HG03575 (cell line): ENCODE measurements at regions not wholly inside any gene's neighbourhood (a gene's known extent, or its start where the extent isn't known, plus 50 kb on each side); places are given as distances from the start of the nearest gene placed in this dataset.
"Not testable (repeated sequence)": the region's sequence is repeated elsewhere in the genome, so short reads cannot be mapped to it uniquely, and the experiment has no call there.

Experiments used
- ATAC-seq: cut with Tn5 transposase; IDR thresholded peaks from one replicate; pipeline ENCODE4 v1.9.1; 2021; ENCODE audit not compliant: unreplicated experiment, insufficient number of reproducible peaks, low FRiP score; ENCODE audit errors: extremely low read depth

DNA sequence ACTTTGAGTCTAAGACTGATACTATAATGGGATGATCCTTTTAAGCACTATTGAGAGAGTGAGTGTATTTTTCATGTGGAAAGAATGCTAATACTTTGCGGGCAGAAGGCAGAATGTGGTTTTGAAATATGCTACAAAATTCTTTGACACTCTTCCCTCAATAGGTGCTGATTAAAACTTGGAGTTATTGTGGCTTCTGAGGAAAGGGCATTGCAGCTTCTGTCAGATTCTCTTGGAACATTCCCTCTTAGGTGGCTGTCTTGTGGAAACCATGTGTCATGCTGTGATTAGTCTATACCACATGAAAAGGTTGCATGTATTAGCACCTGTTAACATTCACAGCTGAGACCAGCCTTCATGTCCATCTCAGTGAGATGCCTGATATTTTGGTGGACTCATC, 547.0 kb downstream of the STIM2 start:
- ATAC-seq: no peak

- no peak for ATAC-seq
Observed at GRCh38 chr4:27412613-27413012, 552.0 kb downstream of the STIM2 start.

DNA sequence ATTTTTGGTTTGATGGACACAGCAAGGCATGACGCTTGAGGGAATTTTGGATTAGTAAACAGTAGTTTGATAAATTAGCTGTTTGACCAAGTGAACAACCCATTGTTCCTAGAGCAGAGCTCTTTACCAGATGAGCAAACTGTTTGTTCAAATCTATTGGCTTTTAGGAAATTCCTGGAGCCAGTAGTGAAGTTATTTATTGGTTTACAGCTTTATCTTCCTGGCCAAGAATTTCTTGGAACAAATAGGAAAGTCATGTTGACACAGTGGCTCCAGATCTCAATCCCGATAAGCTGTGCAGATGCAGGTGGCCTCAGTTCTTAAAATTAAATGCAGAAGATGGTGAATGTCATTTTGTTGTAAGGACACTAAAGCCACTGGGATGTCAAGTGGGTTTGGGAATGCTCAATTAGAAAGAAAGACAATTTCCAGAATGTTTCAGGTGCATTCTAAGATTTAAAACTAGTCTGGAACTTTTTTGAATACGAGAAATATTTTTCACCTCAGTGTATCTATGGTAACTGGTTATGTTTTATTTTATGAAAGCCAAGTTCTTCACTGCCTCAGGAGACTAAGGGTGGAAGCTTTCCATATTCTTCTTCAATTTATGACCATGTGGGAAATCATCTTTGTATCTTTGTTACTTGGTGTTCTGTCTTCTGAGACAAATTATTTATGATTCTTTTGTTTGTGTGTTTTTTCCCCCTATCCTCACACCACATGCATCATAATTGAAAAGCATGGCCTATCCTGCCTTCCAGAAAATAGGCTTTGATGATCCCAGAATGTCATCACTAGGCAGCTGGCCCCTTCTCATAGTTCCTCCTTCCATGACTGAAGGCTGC, 554.5 kb downstream of the STIM2 start:
- ATAC-seq: no peak

- no peak for ATAC-seq
Observed at GRCh38 chr4:27428661-27429060, 568.0 kb downstream of the STIM2 start.

GRCh38 chr4:27429364-27429871, 568.8 kb downstream of the STIM2 start:
- no peak for ATAC-seq

DNA sequence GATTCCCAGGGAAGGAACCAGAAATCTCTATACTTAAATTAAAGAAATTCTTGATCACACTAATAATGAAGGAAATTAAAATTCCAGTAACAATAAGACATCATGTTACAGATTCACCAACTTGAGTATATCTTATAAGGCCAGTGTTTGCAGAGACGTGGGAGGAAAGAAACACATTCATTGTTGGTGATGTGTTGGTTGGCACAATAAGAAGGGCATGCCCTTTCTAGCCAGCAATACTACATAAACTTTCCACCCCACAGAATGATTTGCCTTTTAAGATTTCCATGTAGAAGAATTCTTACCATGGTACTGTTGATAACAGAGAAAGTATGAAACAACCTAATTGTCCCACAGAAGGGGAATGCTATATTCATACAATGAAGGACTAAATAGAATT, 581.5 kb downstream of the STIM2 start:
- ATAC-seq: no peak

GRCh38 chr4:27442661-27443060, 582.0 kb downstream of the STIM2 start:
- not testable (repeated sequence) for ATAC-seq

- ATAC-seq: no peak
Observed at GRCh38 chr4:27463816-27464215, 603.2 kb downstream of the STIM2 start.

- no peak for ATAC-seq
Observed at GRCh38 chr4:27467351-27467750, 606.7 kb downstream of the STIM2 start.

GRCh38 chr4:27472364-27472763, 611.7 kb downstream of the STIM2 start:
- no peak for ATAC-seq

- no peak for ATAC-seq
Observed at GRCh38 chr4:27474691-27475090, 614.0 kb downstream of the STIM2 start.

GRCh38 chr4:27484216-27484615, 623.6 kb downstream of the STIM2 start:
- ATAC-seq: no peak

- ATAC-seq: no peak
Observed at GRCh38 chr4:27490315-27490714, 629.7 kb downstream of the STIM2 start.

- no peak for ATAC-seq
Observed at GRCh38 chr4:27490766-27491165, 630.1 kb downstream of the STIM2 start.

DNA sequence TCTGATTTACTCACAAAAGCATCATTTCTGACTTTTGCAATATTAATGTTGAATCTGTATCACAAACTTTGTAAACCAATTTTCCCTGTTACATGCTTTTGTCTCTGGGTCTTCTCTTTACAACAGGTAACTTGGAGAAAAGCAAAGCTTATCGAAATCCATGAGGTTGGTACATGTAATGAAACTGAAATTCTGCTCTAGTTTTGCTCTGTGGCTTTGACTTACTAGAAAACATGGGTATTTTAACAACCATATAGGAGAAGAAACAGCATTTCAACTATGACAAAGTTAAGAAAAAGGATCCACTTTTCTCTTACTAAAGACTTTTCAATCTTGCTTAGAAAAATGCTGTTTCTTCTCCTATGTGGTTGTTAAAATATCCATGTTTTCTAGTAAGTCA, 645.8 kb downstream of the STIM2 start:
- no peak for ATAC-seq

DNA sequence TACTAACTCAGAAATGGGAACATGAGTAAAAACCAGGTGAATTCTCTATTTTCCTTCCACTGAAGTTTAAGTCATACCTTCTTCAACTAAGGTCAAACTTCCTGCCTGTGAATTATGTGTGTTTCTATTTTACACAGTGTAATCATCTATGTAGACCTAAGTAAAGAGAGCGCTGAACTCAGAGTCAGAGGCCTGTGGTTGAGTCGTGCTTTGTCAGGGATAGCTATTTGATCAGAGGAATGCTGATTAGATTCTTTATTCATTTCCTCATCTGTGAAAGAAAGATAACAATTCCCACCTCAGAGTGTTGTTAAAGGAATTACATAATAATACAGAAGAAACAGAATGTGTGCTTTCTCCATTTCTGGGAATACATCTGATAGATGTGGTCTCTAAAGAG, 654.1 kb downstream of the STIM2 start:
- no peak for ATAC-seq

DNA sequence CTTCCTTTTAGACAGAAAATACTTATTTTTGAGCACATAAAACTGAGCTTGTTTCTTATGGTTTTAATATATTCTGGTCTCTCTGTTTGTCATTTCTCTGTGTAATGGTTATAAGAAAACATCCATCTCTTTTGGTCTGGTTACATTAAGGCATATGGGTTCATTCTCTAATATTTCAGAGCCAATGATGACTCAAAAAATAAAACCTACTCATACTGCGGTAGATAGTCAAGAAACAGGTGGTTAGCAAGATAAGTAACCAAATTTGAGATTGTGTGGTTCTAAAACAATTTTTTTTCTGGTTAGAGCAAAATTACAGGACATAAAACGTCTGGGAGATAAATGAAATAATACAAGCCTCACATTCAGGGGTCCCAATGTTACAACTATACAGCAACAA, 654.5 kb downstream of the STIM2 start:
- ATAC-seq: no peak

DNA sequence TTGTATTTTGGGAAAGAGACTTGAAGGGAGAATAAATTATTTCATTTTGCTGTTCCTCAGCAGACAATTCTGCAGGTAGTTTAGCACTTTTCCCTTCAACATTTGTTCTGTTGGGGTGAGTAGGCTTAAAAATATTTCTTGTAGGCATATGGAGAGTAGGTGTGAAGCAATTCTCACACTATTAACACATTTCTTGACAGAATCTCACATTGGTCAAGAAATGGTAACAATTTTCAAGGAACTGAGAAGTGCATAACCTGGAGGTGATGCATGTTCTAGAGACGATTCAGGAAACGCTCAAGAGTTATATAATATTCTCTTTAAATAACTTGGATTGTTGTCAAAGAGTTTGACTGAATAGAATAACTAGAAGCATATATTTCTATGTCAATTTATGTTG, 658.2 kb downstream of the STIM2 start:
- no peak for ATAC-seq

- no peak for ATAC-seq
Observed at GRCh38 chr4:27524224-27524623, 663.6 kb downstream of the STIM2 start.

GRCh38 chr4:27534488-27534887, 673.8 kb downstream of the STIM2 start:
- no peak for ATAC-seq
